ENCODE measurements at regions not wholly inside any gene's neighbourhood (a gene's known extent, or its start where the extent isn't known, plus 50 kb on each side); places are given as distances from the start of the nearest gene placed in this dataset.

GRCh38 chr5:125439243-125439642 lies 692.8 kb upstream of the ZNF608 start:
- TF ChIP-seq CTCF (conservative IDR thresholded peaks at IDR 0.05; ENCODE audit: low read length) (no peak), EZH2phosphoT487 (IDR thresholded peaks at IDR 0.05; ENCODE audit: borderline replicate concordance, low read depth, low read length) (no peak)
